DND-41 (cell line): ENCODE measurements at regions not wholly inside any gene's neighbourhood (a gene's known extent, or its start where the extent isn't known, plus 50 kb on each side); places are given as distances from the start of the nearest gene placed in this dataset.

Source experiments
- ATAC-seq: fragments of 200-7000 bp; cut with Tn5 transposase; 3 replicates; pipeline ENCODE4 v1.9.1; 2021; ENCODE audit warnings: low read depth; ENCODE audit not compliant: insufficient read depth
- DNase-seq: peaks from one replicate; pipeline ENCODE4 v3.0.0-alpha.2; 2020
- H2AFZ ChIP-seq: 2 replicates; pipeline ENCODE4 v1.6.0; 2012; ENCODE audit warnings: low read depth, low read length
- H3K27ac ChIP-seq: 2 replicates; pipeline ENCODE4 v1.5.1; 2012; ENCODE audit warnings: low read length, inconsistent platforms
- H3K27me3 ChIP-seq: fragments of 200-600 bp; sonication (generic); 2 replicates; pipeline ENCODE4 v1.6.0; 2012; ENCODE audit warnings: low read length, mild to moderate bottlenecking, inconsistent platforms; ENCODE audit not compliant: insufficient read depth, poor library complexity
- H3K36me3 ChIP-seq: 2 replicates; pipeline ENCODE4 v1.5.1; 2012; ENCODE audit warnings: low read length, inconsistent platforms; ENCODE audit not compliant: insufficient read depth
- H3K4me1 ChIP-seq: 2 replicates; pipeline ENCODE4 v1.5.1; 2012; ENCODE audit warnings: mild to moderate bottlenecking, low read length; ENCODE audit not compliant: insufficient read depth
- H3K4me2 ChIP-seq: 2 replicates; pipeline ENCODE4 v1.6.0; 2012; ENCODE audit warnings: mild to moderate bottlenecking, moderate library complexity, low read length, inconsistent platforms; ENCODE audit not compliant: insufficient read depth
- H3K4me3 ChIP-seq, 2 experiments: fragments of 200-600 bp in 1 of 2; shearing (Covaris generic) in 1 of 2; 2 replicates each; pipeline ENCODE4 v1.5.1; 2012 to 2016; ENCODE audit warnings: inconsistent platforms in 2 of 2, low read length in 2 of 2, mild to moderate bottlenecking in 2 of 2, low read depth in 1 of 2, moderate library complexity in 1 of 2
- H3K79me2 ChIP-seq: 2 replicates; pipeline ENCODE4 v1.6.0; 2012; ENCODE audit warnings: low read length, inconsistent platforms; ENCODE audit not compliant: insufficient read depth
- H3K9ac ChIP-seq: 2 replicates; pipeline ENCODE4 v1.6.0; 2012; ENCODE audit warnings: low read depth, mild to moderate bottlenecking, inconsistent platforms, low read length, moderate library complexity
- H3K9me3 ChIP-seq: 2 replicates; pipeline ENCODE4 v1.5.1; 2012; ENCODE audit warnings: low read length, moderate library complexity, mild to moderate bottlenecking, inconsistent platforms; ENCODE audit not compliant: insufficient read depth, severe bottlenecking
- H4K20me1 ChIP-seq: 2 replicates; pipeline ENCODE4 v1.6.0; 2012; ENCODE audit warnings: low read length; ENCODE audit not compliant: insufficient read depth
- EZH2 ChIP-seq: IDR thresholded peaks from 3 replicates; pipeline ENCODE4 v1.6.1; 2012; ENCODE audit warnings: borderline replicate concordance, low read depth, mild to moderate bottlenecking, moderate library complexity, low read length, inconsistent platforms; ENCODE audit not compliant: severe bottlenecking
- TF ChIP-seq, protein P1 (sequence below): IDR thresholded peaks from 2 replicates; pipeline ENCODE4 v1.5.1; 2012; ENCODE audit warnings: borderline replicate concordance, low read length, moderate library complexity, mild to moderate bottlenecking; ENCODE audit not compliant: poor library complexity, severe bottlenecking; ENCODE audit errors: extremely low read depth

DNA sequence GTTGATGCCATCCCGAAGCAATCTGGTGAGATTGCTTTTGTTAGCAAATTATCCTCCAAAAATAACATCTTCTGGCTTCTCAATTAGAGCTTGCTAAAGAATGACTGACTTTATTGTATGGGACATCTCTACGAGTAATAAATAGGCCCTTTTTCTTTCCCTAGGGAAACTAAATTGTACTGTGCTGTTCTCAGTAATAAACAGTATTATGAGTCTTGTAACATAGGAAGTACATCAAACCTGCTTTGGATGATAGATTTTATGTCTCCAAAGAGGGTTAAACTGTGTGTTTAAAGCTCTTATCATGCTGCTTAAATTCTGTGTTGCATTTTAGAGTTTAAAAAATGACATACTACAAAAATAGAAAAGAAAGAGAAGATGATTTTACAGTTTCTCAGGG lies 153.4 kb upstream of the THRB start:
- no peak for DNase-seq
- Histone ChIP-seq H3K4me1 (no peaks in the 10 kb centered on the region), H4K20me1 (no peaks in the 10 kb centered on the region), H3K36me3 (no peaks in the 10 kb centered on the region), H2AFZ (no peak overlapping the region), H3K9me3 (no peaks in the 10 kb centered on the region), H3K27ac (no peak overlapping the region), H3K27me3 (no peaks in the 10 kb centered on the region), H3K79me2 (no peaks in the 10 kb centered on the region), H3K4me3 (no peak overlapping the region), H3K4me2 (no peak overlapping the region), H3K9ac (no peak overlapping the region)
- no peak for TF ChIP-seq EZH2
- TF ChIP-seq, protein P1, sequence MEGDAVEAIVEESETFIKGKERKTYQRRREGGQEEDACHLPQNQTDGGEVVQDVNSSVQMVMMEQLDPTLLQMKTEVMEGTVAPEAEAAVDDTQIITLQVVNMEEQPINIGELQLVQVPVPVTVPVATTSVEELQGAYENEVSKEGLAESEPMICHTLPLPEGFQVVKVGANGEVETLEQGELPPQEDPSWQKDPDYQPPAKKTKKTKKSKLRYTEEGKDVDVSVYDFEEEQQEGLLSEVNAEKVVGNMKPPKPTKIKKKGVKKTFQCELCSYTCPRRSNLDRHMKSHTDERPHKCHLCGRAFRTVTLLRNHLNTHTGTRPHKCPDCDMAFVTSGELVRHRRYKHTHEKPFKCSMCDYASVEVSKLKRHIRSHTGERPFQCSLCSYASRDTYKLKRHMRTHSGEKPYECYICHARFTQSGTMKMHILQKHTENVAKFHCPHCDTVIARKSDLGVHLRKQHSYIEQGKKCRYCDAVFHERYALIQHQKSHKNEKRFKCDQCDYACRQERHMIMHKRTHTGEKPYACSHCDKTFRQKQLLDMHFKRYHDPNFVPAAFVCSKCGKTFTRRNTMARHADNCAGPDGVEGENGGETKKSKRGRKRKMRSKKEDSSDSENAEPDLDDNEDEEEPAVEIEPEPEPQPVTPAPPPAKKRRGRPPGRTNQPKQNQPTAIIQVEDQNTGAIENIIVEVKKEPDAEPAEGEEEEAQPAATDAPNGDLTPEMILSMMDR, result no peak
- ATAC-seq, result no peak

DNA sequence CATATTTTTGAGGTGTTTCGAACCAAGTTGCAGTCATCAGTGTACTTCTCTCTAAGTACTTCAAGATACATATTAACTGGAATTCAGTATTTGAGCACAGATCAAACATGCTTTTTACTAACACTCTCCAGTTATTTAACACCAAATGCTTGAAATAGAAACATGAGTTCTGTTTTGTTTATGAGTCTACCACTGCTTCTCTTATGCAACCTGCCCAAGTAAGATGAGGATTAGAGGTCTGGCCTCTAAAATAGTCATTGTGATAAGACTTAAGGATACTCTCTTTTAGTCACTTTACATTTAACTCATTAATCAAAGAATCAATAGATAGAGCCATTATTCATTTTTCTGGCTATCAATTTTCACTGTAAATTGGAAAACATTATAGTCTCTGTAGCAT lies 156.2 kb upstream of the THRB start:
- Histone ChIP-seq H3K9ac (no peak overlapping the region), H3K27ac (no peak overlapping the region), H3K27me3 (no peaks in the 10 kb centered on the region), H4K20me1 (no peaks in the 10 kb centered on the region), H3K79me2 (no peaks in the 10 kb centered on the region), H3K36me3 (no peaks in the 10 kb centered on the region), H3K4me1 (no peaks in the 10 kb centered on the region), H3K9me3 (no peaks in the 10 kb centered on the region), H3K4me3 (no peak overlapping the region), H3K4me2 (no peak overlapping the region), H2AFZ (no peak overlapping the region)
- ATAC-seq (no peak), DNase-seq (no peak)
- no peak for TF ChIP-seq EZH2
- TF ChIP-seq, protein P1, result no peak

DNA sequence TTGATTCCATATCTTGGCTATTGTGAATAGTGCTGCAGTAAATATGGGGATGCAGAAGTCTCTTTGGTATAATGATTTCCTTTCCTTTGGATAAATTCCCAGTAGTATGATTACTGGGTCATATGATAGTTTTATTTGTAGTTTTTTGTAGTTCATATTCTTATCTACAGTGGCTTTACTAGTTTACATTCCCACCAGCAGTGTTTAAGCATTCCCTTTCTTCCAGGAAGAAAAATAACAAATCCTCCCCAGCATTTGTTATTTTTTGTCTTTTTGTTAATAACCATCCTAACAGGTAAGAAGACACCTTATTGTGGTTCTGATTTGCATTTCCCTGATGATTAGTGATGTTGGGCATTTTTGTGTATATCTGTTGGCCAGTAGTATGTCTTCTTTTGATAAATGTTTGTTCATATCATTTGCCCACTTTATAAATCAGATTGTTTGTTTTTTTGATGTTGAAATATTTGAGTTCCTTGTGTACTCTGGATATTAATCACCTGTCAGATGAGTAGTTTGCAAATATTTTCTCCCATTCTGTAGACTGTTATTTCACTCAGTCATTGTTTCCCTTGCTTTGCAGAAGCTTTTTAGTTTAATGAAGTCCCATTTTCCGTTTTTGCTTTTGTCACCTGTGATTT lies 163.3 kb upstream of the THRB start:
- H3K4me1 ChIP-seq, result no peaks in the 10 kb centered on the region
- no peaks in the 10 kb centered on the region for H3K27me3 ChIP-seq
- TF ChIP-seq, protein P1, result no peak
- no peak for TF ChIP-seq EZH2
- no peaks in the 10 kb centered on the region for H4K20me1 ChIP-seq
- H3K4me2 ChIP-seq, result no peak overlapping the region
- no peak overlapping the region for H3K9ac ChIP-seq
- no peak for ATAC-seq
- no peaks in the 10 kb centered on the region for H3K36me3 ChIP-seq
- no peaks in the 10 kb centered on the region for H3K79me2 ChIP-seq
- no peak overlapping the region for H3K27ac ChIP-seq
- no peaks in the 10 kb centered on the region for H3K9me3 ChIP-seq
- no peak for DNase-seq
- no peak overlapping the region for H2AFZ ChIP-seq
- H3K4me3 ChIP-seq, result no peak overlapping the region
